ENCODE measurements at regions not wholly inside any gene's neighbourhood (a gene's known extent, or its start where the extent isn't known, plus 50 kb on each side); places are given as distances from the start of the nearest gene placed in this dataset.

DNA sequence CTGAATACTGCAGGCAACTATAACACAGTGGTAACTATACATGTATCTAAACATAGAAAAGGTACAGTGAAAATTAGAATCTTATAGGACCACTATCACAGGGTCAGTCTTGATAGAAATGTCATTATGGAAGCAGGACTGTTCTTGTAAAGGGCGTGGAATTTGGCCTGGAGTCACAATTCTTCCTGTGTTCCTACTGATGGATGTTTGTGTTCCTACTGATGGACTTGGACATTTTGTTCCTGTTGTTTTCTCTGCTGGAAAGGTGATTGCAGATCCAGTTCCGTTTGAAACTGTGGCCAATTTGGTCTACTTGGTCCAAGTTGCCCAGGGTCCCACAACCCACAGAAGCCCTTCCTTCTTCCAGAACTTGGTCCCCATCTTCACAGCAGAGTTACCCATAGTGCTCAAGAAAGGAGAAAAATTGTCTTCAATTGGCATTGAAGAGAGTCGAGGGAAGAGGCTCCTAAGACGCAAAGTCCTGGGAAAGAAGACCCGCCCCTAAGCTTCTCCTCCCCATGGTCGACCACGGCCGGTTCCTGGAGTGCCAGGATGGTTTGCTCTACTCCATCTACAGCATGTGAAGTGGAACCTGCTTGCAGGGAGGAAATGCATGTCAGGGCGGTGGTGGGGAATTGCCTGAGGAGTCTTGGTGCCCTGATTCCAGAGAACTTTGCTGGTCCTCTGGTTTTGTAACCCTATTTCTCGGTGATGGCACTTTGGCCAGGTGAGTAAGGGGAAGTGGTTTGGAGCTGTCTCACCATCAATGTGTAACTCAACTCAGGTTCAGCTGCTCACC, 102.8 kb upstream of the RAB12 start:
- no peak for FAIRE-seq
- TF ChIP-seq, protein P1, sequence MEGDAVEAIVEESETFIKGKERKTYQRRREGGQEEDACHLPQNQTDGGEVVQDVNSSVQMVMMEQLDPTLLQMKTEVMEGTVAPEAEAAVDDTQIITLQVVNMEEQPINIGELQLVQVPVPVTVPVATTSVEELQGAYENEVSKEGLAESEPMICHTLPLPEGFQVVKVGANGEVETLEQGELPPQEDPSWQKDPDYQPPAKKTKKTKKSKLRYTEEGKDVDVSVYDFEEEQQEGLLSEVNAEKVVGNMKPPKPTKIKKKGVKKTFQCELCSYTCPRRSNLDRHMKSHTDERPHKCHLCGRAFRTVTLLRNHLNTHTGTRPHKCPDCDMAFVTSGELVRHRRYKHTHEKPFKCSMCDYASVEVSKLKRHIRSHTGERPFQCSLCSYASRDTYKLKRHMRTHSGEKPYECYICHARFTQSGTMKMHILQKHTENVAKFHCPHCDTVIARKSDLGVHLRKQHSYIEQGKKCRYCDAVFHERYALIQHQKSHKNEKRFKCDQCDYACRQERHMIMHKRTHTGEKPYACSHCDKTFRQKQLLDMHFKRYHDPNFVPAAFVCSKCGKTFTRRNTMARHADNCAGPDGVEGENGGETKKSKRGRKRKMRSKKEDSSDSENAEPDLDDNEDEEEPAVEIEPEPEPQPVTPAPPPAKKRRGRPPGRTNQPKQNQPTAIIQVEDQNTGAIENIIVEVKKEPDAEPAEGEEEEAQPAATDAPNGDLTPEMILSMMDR (IDR thresholded peaks at IDR 0.05; ENCODE audit: insufficient read depth, missing control alignments), result no peak

GRCh38 chr18:8507361-8507760, 101.9 kb upstream of the RAB12 start:
- TF ChIP-seq, protein P1 (IDR thresholded peaks at IDR 0.05; ENCODE audit: insufficient read depth, missing control alignments), result peak; percentile 25
- no peak for DNase-seq (ENCODE audit: insufficient read length, low spot score)
- no peak for FAIRE-seq

More for the DNA sequence above, 102.8 kb upstream of the RAB12 start:
- DNase-seq (ENCODE audit: insufficient read length, low spot score), result no peak

- DNase-seq (ENCODE audit: insufficient read length, low spot score) (no peak), FAIRE-seq (no peak)
- TF ChIP-seq, protein P1 (IDR thresholded peaks at IDR 0.05; ENCODE audit: insufficient read depth, missing control alignments), result no peak
Observed at GRCh38 chr18:8507915-8508705, 101.1 kb upstream of the RAB12 start.

DNA sequence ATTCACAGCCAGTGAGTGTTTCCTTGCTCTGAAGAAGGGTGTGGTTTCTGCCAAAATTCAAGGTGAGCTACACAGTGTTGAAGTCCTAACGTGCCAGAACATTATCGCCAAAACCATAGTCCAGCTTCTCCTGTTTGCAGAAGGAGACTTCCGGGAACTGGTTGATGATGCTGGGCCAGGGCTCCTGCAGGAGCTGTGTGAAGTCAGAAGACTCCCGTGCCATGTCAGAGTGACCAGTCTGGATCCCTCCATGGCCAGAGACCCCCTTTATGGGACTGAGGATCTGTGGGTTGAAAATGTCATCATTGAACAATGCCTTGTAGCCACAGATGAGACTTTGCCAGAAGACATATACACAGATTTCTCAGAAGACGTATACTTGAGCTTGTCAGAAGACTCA, 96.0 kb upstream of the RAB12 start:
- FAIRE-seq, result no peak
- TF ChIP-seq, protein P1 (IDR thresholded peaks at IDR 0.05; ENCODE audit: insufficient read depth, missing control alignments), result no peak
- DNase-seq (ENCODE audit: insufficient read length, low spot score), result no peak

DNA sequence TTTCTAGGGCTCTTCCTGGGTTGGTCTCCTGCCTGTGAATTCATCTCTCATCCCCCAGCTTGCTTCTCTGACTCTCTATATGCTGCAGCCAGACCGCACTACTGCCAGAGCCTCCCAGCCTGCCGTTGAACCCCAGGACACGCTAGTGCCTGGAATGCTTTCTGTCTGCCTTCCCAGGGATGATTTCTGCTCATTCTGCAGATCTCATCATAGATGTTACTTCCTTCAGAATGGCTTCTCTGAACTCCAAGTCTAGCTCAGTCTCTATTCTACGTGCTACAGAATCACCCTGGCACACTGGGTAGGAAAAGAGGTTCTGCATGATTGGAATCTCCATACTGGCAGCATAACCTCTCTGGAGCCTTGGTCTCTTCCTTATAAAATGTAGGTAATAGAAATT, 94.8 kb upstream of the RAB12 start:
- no peak for DNase-seq (ENCODE audit: insufficient read length, low spot score)
- TF ChIP-seq, protein P1 (IDR thresholded peaks at IDR 0.05; ENCODE audit: insufficient read depth, missing control alignments), result no peak
- FAIRE-seq, result no peak

DNA sequence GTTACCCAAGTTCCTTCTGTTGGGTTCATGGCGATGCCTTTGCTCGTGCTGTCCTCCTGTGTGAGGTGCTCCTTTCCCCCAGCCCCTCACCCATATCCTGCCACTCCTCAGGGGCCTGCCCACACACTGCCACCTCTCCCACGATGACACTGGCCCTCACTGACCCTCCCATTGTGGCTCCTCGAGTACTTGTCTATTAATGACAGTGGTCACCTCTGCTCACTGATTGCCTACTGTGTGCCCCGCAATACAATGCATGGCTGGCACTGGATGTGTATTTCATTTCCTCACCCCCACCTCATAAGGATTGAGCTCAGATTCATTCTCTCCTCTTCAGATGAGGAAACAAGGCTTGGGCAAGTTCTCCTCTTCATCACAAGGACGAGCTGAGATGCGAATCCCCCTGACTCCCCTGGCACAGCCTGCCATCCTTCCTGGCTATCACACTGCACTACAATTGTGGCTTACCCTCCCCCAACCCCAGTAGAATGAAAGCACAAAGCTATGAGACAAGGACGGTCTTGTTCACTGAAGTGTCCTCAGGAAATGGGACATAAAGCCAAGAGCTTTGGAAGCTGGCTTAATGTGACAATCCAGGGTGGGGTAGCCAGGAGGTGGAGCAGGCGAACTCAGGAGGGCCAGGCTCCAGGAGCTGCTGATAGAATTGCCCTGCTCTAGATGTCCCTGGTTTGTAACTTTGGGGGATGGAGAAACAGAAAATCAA, 93.9 kb upstream of the RAB12 start:
- no peak for DNase-seq (ENCODE audit: insufficient read length, low spot score)
- no peak for FAIRE-seq
- TF ChIP-seq, protein P1 (IDR thresholded peaks at IDR 0.05; ENCODE audit: insufficient read depth, missing control alignments), result no peak
